A549 (cell line): ENCODE measurements at regions not wholly inside any gene's neighbourhood (a gene's known extent, or its start where the extent isn't known, plus 50 kb on each side); places are given as distances from the start of the nearest gene placed in this dataset.
"Not testable (repeated sequence)": the region's sequence is repeated elsewhere in the genome, so short reads cannot be mapped to it uniquely, and the experiment has no call there.

ENCODE experiments used
- ATAC-seq, 2 experiments: fragments of 200-7000 bp in 1 of 2; fragments of >200 bp in 1 of 2; cut with Nextera tagmentation in 1 of 2; cut with Tn5 transposase in 1 of 2; 3 replicates each; pipeline versions ENCODE4 v1.8.0 to v1.9.1; 2018 to 2020; ENCODE audit warnings: mild to moderate bottlenecking in 1 of 2, moderate library complexity in 1 of 2
- CTCF ChIA-PET: fragments of 300-600 bp; sonication (Branson Sonifier 250); formaldehyde crosslinking; extraction: SDS; loops from one replicate; lab custom pipeline; 2021; ENCODE audit warnings: antibody characterized with exemption, inconsistent platforms; lab: Yijun Ruan, JAX
- POLR2A ChIA-PET: fragments of 350-600 bp; formaldehyde crosslinking; extraction: SDS; loops from one replicate; lab custom pipeline; 2021; ENCODE audit warnings: antibody characterized with exemption, inconsistent platforms; lab: Yijun Ruan, JAX
- DNase-seq, 2 experiments: peaks; one replicate each; pipeline versions ENCODE4 v3.0.0 to v3.0.0-alpha.2; 2011 to 2016; ENCODE audit warnings: low read depth in 1 of 2, low spot score in 1 of 2
- FAIRE-seq: peaks from 2 replicates; lab custom pipeline; 2011; peaks lifted over from hg19 to GRCh38; lab: Jason Lieb, UNC
- H3K27ac ChIP-seq, 2 experiments: fragments of >200 bp; sonication (Bioruptor Twin); formaldehyde crosslinking; 3 replicates each; pipeline ENCODE4 v1.5.1; 2016 to 2017
- H3K4me1 ChIP-seq: fragments of >200 bp; sonication (Bioruptor Twin); formaldehyde crosslinking; 3 replicates; pipeline ENCODE4 v1.6.1; 2016
- H3K4me2 ChIP-seq: fragments of >200 bp; sonication (Bioruptor Twin); formaldehyde crosslinking; 3 replicates; pipeline ENCODE4 v1.6.1; 2016
- H3K4me3 ChIP-seq: fragments of >200 bp; sonication (Bioruptor Twin); formaldehyde crosslinking; 3 replicates; pipeline ENCODE4 v1.5.1; 2016
- H3K9me3 ChIP-seq: fragments of >200 bp; sonication (Bioruptor Twin); formaldehyde crosslinking; 3 replicates; pipeline ENCODE4 v1.6.1; 2016
- CEBPB ChIP-seq, 2 experiments: fragments of >200 bp in 1 of 2; sonication (Bioruptor Twin) in 1 of 2; formaldehyde crosslinking in 1 of 2; IDR thresholded peaks; 2 replicates each; pipeline ENCODE4 v1.6.1; 2012 to 2016
- CTCF ChIP-seq: fragments of >200 bp; sonication (Bioruptor Twin); formaldehyde crosslinking; IDR thresholded peaks from 3 replicates; pipeline ENCODE4 v1.5.1; 2016
- ESRRA ChIP-seq: fragments of 150-350 bp; IDR thresholded peaks from 2 replicates; pipeline ENCODE4 v1.6.1; 2014; ENCODE audit warnings: mild to moderate bottlenecking, low read length, borderline replicate concordance
- FOXS1 ChIP-seq: fragments of 250-450 bp; sonication (Bioruptor Pico); IDR thresholded peaks from 2 replicates; pipeline ENCODE4 v1.5.0; 2020; ENCODE audit warnings: mild to moderate bottlenecking, moderate library complexity
- GATA3 ChIP-seq: IDR thresholded peaks from 2 replicates; pipeline ENCODE4 v1.6.1; 2012; ENCODE audit warnings: borderline replicate concordance
- HOXB5 ChIP-seq: fragments of 250-450 bp; sonication (Bioruptor Pico); IDR thresholded peaks from 2 replicates; pipeline ENCODE4 v1.5.0; 2020; ENCODE audit warnings: mild to moderate bottlenecking, moderate library complexity
- KDM5A ChIP-seq: fragments of 200-600 bp; sonication (generic); IDR thresholded peaks from 2 replicates; pipeline ENCODE4 v1.6.1; 2016; ENCODE audit warnings: antibody characterized with exemption, mild to moderate bottlenecking
- MAZ ChIP-seq: fragments of 150-350 bp; IDR thresholded peaks from 2 replicates; pipeline ENCODE4 v1.6.1; 2014; ENCODE audit warnings: antibody characterized with exemption, low read depth, low read length, borderline replicate concordance
- NFE2L2 ChIP-seq: fragments of 150-350 bp; conservative IDR thresholded peaks from 2 replicates; pipeline ENCODE4 v1.6.1; 2014; ENCODE audit warnings: low read length
- PBX3 ChIP-seq: IDR thresholded peaks from 2 replicates; pipeline ENCODE4 v1.6.1; 2012
- RAD21 ChIP-seq, 2 experiments: fragments of >200 bp in 1 of 2; sonication (Bioruptor Twin) in 1 of 2; formaldehyde crosslinking in 1 of 2; IDR thresholded peaks in 1 of 2; conservative IDR thresholded peaks in 1 of 2; 2 replicates in 1 of 2; 3 replicates in 1 of 2; pipeline ENCODE4 v1.6.1; 2012 to 2018; ENCODE audit warnings: inconsistent platforms in 1 of 2
- RCOR1 ChIP-seq: fragments of 150-350 bp; IDR thresholded peaks from 2 replicates; pipeline ENCODE4 v1.6.1; 2014; ENCODE audit warnings: antibody characterized with exemption, low read length, low read depth
- REST ChIP-seq: fragments of 200-600 bp; sonication (generic); IDR thresholded peaks from 2 replicates; pipeline ENCODE4 v1.6.1; 2016; ENCODE audit warnings: antibody characterized with exemption, mild to moderate bottlenecking, moderate library complexity
- RNF2 ChIP-seq: fragments of 200-600 bp; sonication (generic); IDR thresholded peaks from 2 replicates; pipeline ENCODE4 v1.6.1; 2016; ENCODE audit warnings: low read depth, mild to moderate bottlenecking, antibody characterized with exemption, moderate library complexity, borderline replicate concordance
- SMC3 ChIP-seq: fragments of >200 bp; sonication (Bioruptor Twin); formaldehyde crosslinking; IDR thresholded peaks from 3 replicates; pipeline ENCODE4 v1.6.1; 2018; ENCODE audit warnings: inconsistent platforms
- SREBF2 ChIP-seq: fragments of 450-650 bp; IDR thresholded peaks from 2 replicates; pipeline ENCODE4 v1.6.1; 2014; ENCODE audit warnings: mild to moderate bottlenecking, moderate library complexity
- TFCP2L1 ChIP-seq: fragments of 250-450 bp; sonication (Bioruptor Pico); IDR thresholded peaks from 2 replicates; pipeline ENCODE4 v1.5.0; 2021; ENCODE audit warnings: mild to moderate bottlenecking
- TP53 ChIP-seq: fragments of 250-450 bp; sonication (Bioruptor Pico); IDR thresholded peaks from 2 replicates; pipeline ENCODE4 v1.5.0; 2021; ENCODE audit warnings: mild to moderate bottlenecking, moderate library complexity
- ZFP36 ChIP-seq: fragments of 450-650 bp; IDR thresholded peaks from 2 replicates; pipeline ENCODE4 v1.6.1; 2014; ENCODE audit warnings: borderline replicate concordance; ENCODE audit not compliant: partially characterized antibody
- ZNF302 ChIP-seq: fragments of 250-450 bp; sonication (Bioruptor Pico); IDR thresholded peaks from 2 replicates; pipeline ENCODE4 v1.9.0; 2021; ENCODE audit warnings: inconsistent platforms, mild to moderate bottlenecking, moderate library complexity
- WGBS: methylation state at CpG from one replicate; pipeline ENCODE4 v1.1.6; 2017; ENCODE audit errors: missing lambda C conversion rate; 5-methylcytosine and 5-hydroxymethylcytosine counted together

- TF ChIP-seq ESRRA: no peak
- TF ChIP-seq PBX3: no peak
- TF ChIP-seq GATA3: no peak
These were observed 609.3 kb upstream of the IGFBP7 start (continued) for GRCh38 chr4:57719456-57719855.

GRCh38 chr4:57714313-57714712 lies 604.1 kb upstream of the IGFBP7 start:
- H3K4me2 ChIP-seq, H3K27ac ChIP-seq, FAIRE-seq, DNase-seq, ATAC-seq, H3K9me3 ChIP-seq, POLR2A ChIA-PET, H3K4me1 ChIP-seq, H3K4me3 ChIP-seq: not testable (repeated sequence)
- CTCF ChIA-PET: interaction anchor here (1.3 kb wide), 1 partner anchor 10 kb away, joined by 3 read pairs; no protein-coding TSS in a partner anchor
- WGBS: 21% methylated on average over 6 of the region's 10 CpGs

GRCh38 chr4:57710053-57710452 lies 599.9 kb upstream of the IGFBP7 start:
- POLR2A ChIA-PET: no interaction called here
- Histone ChIP-seq H3K4me1 (no peaks in the 10 kb centered on the region), H3K9me3 (no peaks in the 10 kb centered on the region), H3K4me3 (no peak overlapping the region), H3K27ac (no peak overlapping the region), H3K4me2 (no peak overlapping the region)
- ATAC-seq: no peak
- 27% methylated on average over 1 of the region's 2 CpGs for WGBS
- CTCF ChIA-PET: no interaction called here
- TF ChIP-seq CEBPB (IDR thresholded peaks at IDR 0.05) (no peak), SMC3 (no peak), TP53 (CRISPR knock-in tag) (no peak), ZNF302 (CRISPR knock-in tag) (no peak), HOXB5 (CRISPR knock-in tag) (no peak), ZFP36 (no peak), FOXS1 (CRISPR knock-in tag) (no peak), CTCF (no peak), REST (no peak), NFE2L2 (no peak), SREBF2 (no peak), RAD21 (conservative IDR thresholded peaks at IDR 0.05 in 1 of 2, IDR thresholded peaks at IDR 0.05 in 1 of 2) (no peak)
- DNase-seq: no peak
- FAIRE-seq: no peak

- FAIRE-seq: no peak
- POLR2A ChIA-PET: no interaction called here
These were observed 581.2 kb upstream of the IGFBP7 start for GRCh38 chr4:57691370-57691769.

More at GRCh38 chr4:57691370-57691769, 581.2 kb upstream of the IGFBP7 start:
- no peak overlapping the region for H3K27ac ChIP-seq
- no peak overlapping the region for H3K4me2 ChIP-seq
- H3K4me1 ChIP-seq: no peaks in the 10 kb centered on the region
- no peak for DNase-seq
- H3K4me3 ChIP-seq: no peak overlapping the region
- H3K9me3 ChIP-seq: no peaks in the 10 kb centered on the region
- WGBS: 19% methylated on average over 1 of the region's 1 CpG
- no peak for TF ChIP-seq MAZ
- no peak for TF ChIP-seq ZNF302 (CRISPR knock-in tag)
- no peak for TF ChIP-seq KDM5A
- TF ChIP-seq RNF2: no peak
- TF ChIP-seq TFCP2L1: no peak
- no peak for TF ChIP-seq NFE2L2
- TF ChIP-seq RCOR1: no peak
- TF ChIP-seq HOXB5 (CRISPR knock-in tag): no peak
- CTCF ChIA-PET: no interaction called here
- ATAC-seq: no peak
